Inferior parietal cortex (tissue), 1 donor: ENCODE measurements at regions not wholly inside any gene's neighbourhood (a gene's known extent, or its start where the extent isn't known, plus 50 kb on each side); places are given as distances from the start of the nearest gene placed in this dataset.

Experiments
- DNase-seq: peaks from one replicate; pipeline ENCODE4 v3.0.0-alpha.2; 2016; ENCODE audit errors: extremely low spot score

GRCh38 chr14:65877166-65877565, 464.6 kb downstream of the FUT8 start:
- DNase-seq, result no peak

- DNase-seq, result no peak
Measured at GRCh38 chr14:65877624-65878023, 465.1 kb downstream of the FUT8 start.

- no peak for DNase-seq
Measured at GRCh38 chr14:65878586-65878985, 466.1 kb downstream of the FUT8 start.

- DNase-seq, result no peak
Measured at GRCh38 chr14:65879248-65880009, 466.9 kb downstream of the FUT8 start.

- no peak for DNase-seq
Measured at GRCh38 chr14:65880507-65880906, 468.0 kb downstream of the FUT8 start.

GRCh38 chr14:65881642-65882041, 469.1 kb downstream of the FUT8 start:
- DNase-seq, result no peak

- DNase-seq, result no peak
Measured at GRCh38 chr14:65888677-65889076, 476.1 kb downstream of the FUT8 start.

- no peak for DNase-seq
Measured at GRCh38 chr14:65892315-65892714, 479.8 kb downstream of the FUT8 start.

GRCh38 chr14:65900164-65900563, 487.6 kb downstream of the FUT8 start:
- no peak for DNase-seq

- no peak for DNase-seq
Measured at GRCh38 chr14:65901595-65901994, 489.1 kb downstream of the FUT8 start.

- DNase-seq, result no peak
Measured at GRCh38 chr14:65904988-65905387, 492.5 kb downstream of the FUT8 start.

GRCh38 chr14:65906344-65906743, 493.8 kb downstream of the FUT8 start:
- no peak for DNase-seq

- DNase-seq, result no peak
Measured at GRCh38 chr14:65906948-65907347, 494.4 kb downstream of the FUT8 start.

- DNase-seq, result peak; percentile 40
Measured at GRCh38 chr14:65910108-65910786, 497.7 kb downstream of the FUT8 start.

GRCh38 chr14:65915125-65915524, 502.6 kb downstream of the FUT8 start:
- no peak for DNase-seq

GRCh38 chr14:65916055-65916454, 503.5 kb downstream of the FUT8 start:
- no peak for DNase-seq

GRCh38 chr14:65920996-65921395, 508.5 kb downstream of the FUT8 start:
- no peak for DNase-seq

GRCh38 chr14:65922142-65922541, 509.6 kb downstream of the FUT8 start:
- DNase-seq, result no peak

GRCh38 chr14:65926504-65926903, 514.0 kb downstream of the FUT8 start:
- DNase-seq, result no peak

GRCh38 chr14:65926935-65927700, 514.6 kb downstream of the FUT8 start:
- DNase-seq, result no peak

- no peak for DNase-seq
Measured at GRCh38 chr14:65927931-65928356, 515.4 kb downstream of the FUT8 start.

- DNase-seq, result no peak
Measured at GRCh38 chr14:65928995-65929394, 516.5 kb downstream of the FUT8 start.
